Pons (tissue), 1 donor: ENCODE measurements at regions not wholly inside any gene's neighbourhood (a gene's known extent, or its start where the extent isn't known, plus 50 kb on each side); places are given as distances from the start of the nearest gene placed in this dataset.
"Not testable (repeated sequence)": the region's sequence is repeated elsewhere in the genome, so short reads cannot be mapped to it uniquely, and the experiment has no call there.

Experiments used
- DNase-seq: peaks from one replicate; pipeline ENCODE4 v3.0.0-alpha.2; 2016; ENCODE audit warnings: low spot score

DNA sequence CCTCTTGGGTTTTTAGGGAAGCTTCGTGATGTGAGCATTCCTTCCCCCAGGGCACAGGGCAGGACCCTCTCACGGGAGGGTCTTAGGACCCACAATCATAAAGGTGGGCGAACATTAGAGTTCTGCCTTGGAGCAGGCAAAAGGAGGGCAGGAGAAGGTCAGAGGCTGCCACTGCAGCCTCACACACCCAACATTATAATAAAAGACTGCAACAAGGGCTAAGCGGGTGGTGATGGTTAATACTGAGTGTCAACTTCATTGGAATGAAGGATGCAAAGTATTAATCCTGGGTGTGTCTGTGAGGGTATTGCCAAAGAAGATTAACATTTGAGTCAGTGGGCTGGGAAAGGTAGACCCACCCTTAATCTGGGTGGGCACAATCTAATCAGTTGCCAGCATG, 206.6 kb upstream of the C2CD4B start:
- not testable (repeated sequence) for DNase-seq

DNA sequence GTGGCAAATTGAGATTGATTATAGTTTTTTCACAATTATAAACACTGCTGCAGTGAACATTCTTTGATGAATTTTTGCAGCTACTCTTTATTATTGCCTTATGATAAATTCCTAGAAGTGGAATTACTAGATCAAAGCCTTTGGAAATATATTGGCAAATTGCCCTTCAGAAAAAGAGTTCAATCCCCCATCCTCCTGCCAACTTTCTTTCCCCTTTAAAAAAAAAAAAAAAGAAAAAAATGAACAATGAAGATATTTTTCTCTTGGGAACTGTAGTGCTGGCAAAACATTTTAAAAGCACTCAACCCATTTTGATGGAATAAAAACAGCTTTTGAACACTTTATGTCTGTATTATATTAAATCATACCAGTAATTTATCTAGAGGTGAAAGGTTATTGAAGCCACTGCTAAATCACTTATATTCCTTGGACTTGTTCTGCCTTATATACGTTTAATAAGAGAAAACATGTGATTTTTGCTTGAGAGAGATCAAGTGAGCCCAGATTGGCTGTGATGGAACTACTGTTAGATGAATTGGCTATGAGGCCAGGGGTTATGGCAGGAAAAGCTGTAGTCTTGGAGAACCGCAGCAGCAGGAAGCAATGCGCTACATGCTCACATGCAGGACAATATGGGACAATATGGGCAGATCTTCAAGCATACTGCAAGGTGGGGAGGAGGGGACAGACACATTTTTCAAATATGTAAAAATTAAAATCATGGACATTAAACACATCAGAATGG, 212.8 kb upstream of the C2CD4B start:
- DNase-seq, result no peak

DNA sequence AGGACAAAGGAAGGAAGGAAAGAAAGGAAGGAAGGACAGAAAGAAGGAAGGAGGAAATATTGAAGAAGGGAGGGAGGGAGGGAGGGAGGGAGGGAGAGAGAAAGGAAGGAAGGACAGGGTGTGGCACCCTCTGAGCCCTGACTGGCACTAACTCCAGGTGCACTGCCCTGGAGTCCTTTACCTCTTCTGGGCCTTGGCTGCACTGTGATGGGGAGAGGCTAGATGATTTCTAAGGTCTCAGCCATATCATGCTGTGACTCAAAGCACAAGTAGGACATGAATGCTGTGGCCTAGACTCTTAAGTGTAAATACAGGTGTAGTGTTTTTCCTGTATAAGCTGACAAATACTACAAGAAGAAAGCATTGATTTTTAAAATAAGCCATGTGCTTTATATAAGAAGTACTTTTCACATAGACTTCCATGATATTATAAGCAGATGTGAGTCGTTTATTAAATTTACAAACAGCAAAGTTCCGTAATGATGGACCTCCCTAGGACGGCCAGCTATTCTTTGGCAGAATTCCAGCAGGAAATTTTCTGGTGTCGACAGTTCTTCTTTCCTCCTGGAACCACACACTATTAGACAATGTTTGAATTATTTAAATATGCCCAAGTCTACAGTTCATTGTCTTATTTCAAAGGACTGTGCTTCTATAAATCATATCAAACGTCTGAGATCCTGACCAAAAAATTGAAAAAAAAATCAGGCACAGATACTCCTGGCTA, 213.8 kb upstream of the C2CD4B start:
- DNase-seq, result no peak

DNA sequence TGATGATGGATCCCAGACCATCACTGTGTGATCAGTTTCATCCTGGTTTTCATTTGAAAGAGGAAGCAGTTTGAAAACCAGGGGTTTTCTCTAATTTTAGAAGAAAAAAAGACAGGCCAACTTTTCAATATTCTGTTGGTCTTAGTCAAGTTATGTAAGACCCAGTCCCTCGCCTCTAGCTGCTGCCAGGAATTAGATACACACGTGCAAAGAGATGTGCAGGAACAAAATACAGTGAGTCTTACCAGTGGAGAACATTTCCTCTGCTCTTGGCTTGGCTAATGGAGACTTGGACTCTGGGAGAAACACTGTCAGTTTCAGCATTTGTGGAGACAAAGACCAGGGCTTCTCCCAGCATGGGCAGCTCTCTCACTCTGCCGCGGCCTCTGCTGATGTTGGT, 214.9 kb upstream of the C2CD4B start:
- no peak for DNase-seq

DNA sequence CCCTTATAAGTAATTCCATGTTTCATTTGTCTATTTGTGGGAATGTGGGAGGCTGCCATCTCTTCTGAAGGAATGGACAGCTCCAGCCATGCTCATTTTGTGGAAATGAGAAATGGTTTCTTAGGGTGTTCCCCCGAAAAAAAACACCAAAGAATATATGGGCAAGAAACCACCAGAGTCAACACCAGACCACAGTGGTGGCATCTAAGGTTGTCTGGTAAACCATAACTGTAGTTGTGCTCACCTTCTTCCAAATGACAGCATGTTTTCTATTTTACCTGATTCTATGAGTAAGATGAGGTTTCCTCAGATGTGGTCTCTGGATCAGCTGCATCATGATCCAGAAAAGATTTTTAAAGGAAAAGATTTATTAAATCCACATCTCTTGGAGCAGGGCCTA, 217.0 kb upstream of the C2CD4B start:
- no peak for DNase-seq

DNA sequence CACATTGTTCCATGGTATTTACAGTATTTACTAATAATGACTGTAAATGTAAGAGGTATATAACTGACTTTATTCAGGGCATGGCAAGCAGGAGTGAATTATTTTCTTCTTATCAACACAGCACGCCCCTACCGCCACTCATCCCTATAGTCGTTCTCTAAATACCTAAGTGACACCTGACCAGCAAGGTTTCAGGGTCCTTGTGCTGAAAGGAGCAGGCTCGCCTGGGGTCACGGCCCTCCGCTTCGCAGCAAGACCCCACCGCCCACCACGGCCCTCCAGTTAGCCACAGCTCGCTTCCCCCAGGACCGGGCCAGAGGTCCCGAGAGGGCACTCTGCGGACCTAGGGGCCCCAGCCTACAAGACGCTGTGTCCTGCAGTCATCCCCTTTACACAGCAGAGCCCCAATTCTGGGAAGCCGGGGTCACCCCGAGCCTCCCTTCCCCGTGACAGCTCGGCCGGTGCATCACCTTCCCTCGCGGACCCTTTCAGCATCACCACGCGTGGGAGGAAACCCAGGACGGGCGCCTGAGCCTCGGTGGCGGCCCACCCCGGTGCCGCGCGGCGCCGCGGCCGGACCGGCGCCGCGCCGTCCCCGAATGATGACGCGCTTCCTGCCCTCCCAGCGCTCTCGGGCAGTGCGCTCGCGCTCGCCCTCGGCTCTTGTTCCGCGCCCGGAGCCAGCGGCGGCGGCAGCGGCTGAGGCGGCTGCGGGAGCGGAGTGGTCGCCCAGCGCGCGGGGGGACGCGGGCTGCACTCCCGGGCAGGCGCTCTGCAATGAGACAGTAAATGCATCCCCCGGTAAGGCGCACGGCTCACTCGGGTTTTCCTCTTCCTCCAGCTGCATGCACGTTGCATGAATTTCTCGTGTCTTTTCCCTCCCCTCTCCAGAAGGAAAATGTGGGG, 225.1 kb upstream of the C2CD4B start, which contains the start of gene TLN2:
TLN2 (plus strand) TSS at position 666 of the 906 bp plus-strand sequence.
- peak; percentile 60 for DNase-seq

DNA sequence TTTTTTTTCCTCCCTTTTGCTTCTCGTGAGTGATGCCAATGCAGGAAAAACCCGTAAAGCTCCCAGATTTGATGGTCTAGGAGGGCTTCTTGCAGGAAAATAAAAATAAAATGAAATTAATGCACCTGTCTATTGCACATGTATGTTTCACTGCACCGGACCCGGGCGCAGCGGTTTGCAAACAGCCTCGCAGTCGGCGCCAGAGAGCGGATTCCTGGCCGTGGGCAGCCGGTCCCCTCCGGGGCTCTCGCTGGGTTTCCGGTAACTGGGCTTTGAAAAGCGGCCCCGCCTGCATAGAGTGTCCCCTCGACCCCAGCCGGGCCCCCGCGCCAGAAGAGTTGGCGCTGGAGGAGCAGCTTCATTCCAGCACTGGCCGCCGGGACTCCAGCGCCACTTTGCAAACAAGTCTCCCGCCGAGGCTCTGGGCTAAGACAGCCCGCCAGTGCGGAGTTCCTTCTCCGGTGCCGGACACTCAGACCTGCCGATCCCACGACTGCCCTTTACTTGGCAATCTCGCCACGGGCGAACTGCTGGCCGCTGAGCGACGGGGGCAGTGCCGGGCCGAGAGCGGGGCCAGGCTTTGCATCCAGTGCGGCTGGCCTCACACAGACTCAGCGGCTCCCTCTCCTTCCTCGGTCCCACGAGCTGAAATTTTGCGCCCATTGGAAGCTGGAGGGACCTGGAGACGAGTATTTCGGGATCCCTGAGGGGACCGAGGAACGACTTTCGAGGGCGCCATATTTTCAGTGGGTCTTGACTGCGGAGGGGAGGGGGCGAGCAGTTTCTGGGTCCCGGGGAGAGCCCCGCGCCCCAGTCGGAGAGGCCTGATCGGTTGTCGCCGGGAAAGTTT, 225.9 kb upstream of the C2CD4B start:
- peak; percentile 34 for DNase-seq

DNA sequence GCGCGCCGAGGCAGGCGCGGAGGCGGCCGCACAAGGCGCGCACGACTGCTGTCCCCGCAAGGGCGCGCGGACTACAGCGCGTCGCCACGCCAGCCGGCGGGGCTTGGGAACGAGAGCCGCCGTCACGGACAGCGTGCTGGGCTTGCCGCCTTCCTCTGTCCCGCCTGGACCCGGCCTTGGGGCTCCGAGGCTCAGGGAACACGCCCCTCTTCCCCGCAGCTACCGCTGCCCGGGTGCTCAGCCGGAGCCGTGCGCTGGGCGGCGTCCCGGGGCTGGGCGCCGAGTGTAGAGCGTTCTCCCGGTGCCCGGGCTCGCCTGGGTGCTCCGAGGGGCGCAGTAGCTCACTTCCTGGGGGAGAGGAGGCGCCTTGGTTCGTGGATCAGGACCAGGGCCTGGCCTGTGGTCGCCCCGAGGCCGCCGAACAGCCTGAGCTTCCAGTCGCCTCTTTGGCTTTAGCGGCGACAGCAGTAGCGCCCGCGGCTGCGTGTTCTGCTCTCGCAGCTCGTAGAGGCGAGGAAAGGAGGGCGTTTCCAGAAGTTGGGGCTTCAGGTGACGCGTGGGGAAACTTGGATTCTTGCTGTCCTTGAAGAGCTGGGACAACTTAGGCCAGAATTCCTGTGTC, 226.7 kb upstream of the C2CD4B start:
- peak; percentile 24 for DNase-seq

DNA sequence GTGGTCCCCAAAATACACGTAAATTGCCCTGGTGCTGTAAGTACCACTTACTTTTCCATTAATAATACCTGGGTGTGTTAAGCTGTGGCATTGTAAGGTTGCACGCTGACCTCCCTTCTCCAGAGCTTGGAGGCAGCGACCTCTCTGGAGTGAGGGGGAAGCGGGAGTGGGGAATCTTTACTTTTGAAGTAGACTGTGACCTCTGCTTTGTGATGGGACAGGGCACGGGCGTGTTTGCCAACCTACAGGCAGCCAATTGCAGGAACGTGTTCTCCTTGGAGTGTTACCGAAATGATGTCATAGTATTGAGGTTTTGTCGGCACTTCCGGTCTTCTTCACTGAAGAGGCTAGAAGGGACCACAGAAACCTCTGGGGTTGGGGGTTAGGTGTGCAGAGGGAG, 227.3 kb upstream of the C2CD4B start:
- DNase-seq, result no peak

DNA sequence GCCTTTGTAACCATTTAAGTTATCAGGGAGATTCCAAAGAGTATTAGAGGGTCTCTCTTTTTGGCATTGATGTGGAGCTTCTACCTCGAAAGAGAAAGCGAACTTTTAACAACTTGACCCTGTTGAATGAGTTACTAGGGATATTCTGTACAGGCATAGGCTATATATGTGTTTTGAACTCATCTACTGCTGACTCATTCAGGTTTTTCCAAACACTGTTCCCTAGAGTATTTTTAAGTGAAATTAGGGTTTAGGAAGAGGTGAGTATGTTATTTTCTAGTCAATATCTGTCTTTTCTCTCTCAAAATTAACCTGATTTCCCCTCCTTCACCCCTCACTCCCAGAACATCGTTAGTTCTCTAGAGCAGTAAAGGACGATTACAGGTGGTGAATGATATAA, 228.1 kb upstream of the C2CD4B start:
- no peak for DNase-seq

DNA sequence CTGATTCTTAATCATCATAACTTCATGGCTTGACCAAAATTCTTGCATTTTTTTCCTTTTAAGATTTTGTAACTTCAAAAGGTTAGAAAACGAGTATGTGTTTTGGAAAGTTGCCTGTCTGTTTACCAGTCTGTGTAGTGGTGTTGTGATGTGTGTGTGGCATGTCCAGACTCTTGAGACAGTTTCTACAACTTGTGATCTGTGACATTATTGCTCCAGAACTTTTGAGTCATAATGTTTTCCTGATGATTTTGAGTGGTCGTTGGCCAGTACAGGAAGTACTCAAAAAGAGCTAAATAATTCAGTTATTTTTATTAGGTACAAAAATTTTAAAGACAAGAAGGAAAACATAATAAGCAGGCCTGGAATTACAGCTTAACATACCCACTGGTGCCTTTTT, 229.0 kb upstream of the C2CD4B start:
- no peak for DNase-seq

DNA sequence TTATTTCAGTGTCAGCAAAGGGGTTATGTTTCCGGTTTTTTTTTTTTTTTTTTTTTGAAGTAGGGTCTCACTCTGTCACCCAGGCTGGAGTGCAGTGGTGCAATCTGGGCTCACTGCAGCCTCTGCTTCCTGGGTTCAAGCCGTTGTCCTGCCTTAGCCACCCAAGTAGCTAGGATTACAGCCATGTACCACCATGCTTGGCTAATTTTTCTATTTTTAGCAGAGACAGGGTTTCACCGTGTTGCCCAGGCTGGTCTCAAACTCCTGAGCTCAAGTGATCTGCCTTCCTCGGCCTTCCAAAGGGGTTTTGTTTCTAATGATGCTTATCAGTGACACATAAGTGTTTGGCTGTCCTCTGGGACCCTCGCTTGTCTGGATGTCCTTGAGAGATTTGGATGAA, 235.7 kb upstream of the C2CD4B start:
- no peak for DNase-seq

DNA sequence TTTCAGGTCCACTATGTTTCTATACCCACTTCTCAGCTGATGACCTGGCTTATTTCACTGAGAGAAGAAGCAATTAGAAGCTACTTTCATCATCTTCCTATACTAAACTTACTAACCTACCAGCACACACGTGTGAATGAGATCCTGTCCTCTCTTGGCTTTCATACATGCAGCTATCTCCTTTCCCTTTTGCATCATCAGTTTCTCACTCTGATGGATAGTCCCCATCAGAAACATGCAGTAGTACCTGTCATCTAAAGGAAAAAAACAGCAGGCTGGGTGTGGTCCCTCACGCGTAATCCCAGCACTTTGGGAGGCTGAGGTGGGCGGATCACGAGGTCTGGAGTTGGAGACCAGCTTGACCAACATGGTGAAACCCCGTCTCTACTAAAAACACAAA, 237.6 kb upstream of the C2CD4B start:
- no peak for DNase-seq

DNA sequence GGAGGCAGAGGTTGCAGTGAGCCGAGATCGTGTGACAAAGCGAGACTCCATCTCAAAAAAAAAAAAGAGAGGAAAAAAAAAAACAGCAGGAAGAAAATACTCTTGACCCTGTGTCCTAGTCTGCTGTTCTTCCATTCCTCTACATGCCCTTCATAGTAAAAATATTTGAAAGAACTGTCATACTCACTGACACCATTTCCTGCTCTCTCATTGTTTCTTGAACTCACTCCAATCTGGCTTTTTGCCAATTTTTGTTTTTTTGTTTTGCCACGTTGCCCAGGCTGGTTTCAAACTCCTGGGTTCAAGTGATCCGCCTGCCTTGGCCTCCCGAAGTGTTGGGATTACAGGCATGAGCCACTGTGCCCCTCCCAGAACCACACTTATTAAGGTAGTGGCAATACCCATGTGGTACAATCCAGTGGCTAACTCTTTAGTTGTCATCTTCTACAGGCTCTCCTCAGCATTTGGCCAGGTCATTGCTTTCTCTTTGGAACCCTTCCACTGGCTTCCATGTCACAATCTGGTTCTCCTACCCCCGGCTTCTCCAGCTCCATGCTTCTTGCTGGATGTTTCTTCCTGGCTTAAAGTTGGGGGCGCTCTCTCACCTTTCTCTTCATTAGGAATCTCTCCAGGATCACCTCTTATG, 238.2 kb upstream of the C2CD4B start:
- no peak for DNase-seq

DNA sequence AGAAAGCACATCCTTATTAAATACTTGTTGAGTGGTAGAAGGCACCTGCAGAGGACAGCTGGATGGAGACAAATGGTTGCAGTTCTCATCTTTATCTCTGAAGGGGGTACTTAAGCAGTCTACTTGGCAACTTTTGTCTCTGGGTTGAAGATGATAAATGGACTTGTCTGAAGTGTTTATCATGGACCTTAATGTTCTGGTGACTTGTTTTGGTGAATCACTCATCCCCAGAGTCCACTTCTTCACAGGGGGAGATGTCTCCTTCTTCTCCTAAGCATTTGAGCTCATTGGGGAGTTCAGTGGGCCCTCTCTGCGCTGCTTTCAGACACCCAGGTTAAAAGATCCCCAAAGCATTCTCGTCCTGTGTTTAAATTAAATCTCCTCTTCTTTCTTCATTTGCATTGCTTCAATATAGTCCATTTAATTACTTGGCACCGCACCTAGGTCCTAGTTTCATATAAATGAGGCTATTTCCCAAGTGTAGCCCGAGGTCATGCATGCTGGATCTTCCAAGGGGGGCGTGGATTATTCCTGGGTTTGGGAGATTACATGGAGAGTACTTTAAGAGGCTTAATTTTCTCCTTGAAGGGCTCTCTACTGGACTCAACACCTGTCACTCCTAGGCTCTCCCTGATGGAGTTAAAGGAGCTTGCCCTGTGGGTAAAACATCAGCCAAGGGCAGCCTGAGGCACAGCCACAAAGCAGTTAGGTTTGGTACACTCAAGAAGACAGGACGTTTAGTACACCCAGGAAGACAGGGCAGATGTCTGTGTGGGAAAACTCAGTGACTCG, 239.3 kb upstream of the C2CD4B start:
- no peak for DNase-seq

DNA sequence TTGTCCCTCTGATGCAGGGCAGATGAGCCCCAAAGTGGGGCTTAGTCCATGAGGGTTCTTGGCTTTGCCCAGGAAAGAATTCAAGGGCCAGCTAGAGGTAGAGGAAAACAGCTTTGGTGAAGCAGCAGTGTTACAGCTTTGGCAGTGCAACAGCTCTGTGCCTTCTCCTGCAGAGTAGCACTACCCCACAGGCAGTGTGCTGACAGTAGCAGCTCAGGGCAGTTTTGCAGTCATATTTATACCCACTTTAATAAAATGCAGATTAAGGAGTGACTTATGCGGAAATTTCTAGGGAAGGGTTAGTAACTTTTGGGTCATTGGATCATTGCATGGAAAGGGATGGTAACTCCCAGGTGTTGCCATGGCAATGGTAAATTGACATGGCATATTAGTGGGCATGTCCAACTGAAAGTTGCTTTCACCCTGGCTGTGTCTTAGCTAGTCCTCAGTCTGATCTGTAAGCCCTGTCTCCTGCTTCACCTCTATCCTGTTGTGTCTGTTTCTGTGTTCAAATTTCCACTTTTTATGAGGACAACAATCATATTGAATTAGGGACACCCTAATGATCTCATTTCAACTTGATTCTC, 241.3 kb upstream of the C2CD4B start:
- no peak for DNase-seq

DNA sequence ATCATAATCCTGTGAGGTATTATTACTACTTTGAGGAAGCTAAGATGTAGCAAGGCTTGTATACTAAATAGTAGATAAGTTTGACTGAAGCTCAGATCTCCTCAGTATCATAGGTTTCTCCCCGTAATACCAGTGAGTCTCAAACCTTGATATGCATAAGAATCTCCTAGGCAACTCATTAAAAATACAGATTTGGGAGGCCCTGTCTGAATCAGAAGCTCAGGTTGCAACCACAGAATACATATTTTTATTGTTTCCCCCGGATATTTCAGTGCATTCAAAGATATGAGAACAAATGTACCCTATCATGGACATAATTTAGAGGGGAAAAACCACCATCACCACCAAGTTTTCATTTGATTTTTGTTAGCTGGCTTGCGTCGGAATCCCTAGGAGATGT, 242.1 kb upstream of the C2CD4B start:
- no peak for DNase-seq

DNA sequence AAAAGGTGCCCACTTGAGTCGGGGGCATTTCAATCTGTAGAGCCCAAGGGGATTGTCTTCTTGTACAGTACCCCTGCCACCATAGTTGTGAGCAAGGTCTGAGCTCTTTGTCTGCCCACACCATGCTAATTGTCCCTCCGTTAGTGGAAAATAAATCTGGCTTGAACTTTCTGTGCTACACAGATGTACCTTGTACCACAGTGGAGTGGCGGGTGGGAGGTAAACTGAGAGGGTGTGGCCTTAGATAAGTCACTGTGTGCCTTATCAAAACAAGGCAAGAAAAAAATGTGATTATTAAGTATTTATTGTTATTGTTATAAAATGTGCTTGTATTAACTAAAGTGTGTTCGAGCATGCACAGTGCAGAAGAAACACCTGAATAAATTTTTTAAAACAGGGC, 242.9 kb upstream of the C2CD4B start:
- no peak for DNase-seq

DNA sequence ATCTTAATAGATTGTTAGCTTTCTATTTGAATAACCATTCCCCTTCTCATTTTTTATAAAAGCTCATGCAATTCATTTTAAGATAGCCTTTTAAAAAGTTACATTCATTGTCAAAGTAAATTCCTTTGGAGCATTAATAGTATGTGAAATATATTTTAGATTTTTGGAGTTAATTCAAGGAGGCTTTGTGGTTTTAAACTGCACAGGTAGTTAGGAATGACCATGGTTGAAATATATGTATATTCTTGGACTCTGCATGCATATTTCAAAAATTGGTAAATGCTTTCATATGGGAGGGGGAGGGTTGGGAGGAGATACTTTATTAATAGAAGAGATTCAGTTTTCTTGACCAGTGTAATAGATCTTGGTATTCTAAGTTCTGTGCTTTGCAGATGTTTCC, 244.4 kb upstream of the C2CD4B start:
- DNase-seq, result no peak

DNA sequence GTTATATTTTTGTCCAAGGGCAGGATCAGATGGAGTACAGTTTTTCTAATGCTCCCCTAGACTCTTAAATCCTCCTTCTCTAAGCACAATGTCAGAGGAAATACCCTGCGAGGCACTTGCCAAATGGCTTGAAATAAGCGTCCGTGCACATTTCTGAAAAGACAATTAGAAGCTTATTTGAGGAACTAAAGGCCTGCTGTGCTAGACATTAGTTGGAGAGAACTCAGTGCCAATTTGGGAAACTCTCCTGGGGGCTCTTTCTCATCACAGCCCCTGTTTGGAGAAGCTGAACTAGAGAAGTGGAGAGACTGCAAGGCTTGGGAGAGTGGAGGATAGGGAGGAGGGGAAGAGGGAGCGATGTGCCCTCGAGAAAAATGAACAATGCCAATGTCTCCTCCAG, 247.6 kb upstream of the C2CD4B start:
- DNase-seq, result peak; percentile 12
